Activated naive CD4-positive, alpha-beta T cell (primary cell): ENCODE measurements at regions not wholly inside any gene's neighbourhood (a gene's known extent, or its start where the extent isn't known, plus 50 kb on each side); places are given as distances from the start of the nearest gene placed in this dataset.

Experiments used
- DNase-seq, 4 experiments: peaks; one replicate each; lab custom pipeline; 2025; lab: John Stamatoyannopoulos, UW

GRCh38 chr1:60367532-60367931 lies 294.0 kb upstream of the C1orf87 start:
- DNase-seq: no peak

GRCh38 chr1:60359431-60359830 lies 285.9 kb upstream of the C1orf87 start:
- DNase-seq: no peak

- DNase-seq: no peak
Measured at GRCh38 chr1:60350531-60350930, 277.0 kb upstream of the C1orf87 start.

GRCh38 chr1:60348884-60349283 lies 275.3 kb upstream of the C1orf87 start:
- DNase-seq: no peak

GRCh38 chr1:60345621-60346020 lies 272.1 kb upstream of the C1orf87 start:
- DNase-seq: no peak

- no peak for DNase-seq
Measured at GRCh38 chr1:60345049-60345448, 271.5 kb upstream of the C1orf87 start.

GRCh38 chr1:60343736-60344135 lies 270.2 kb upstream of the C1orf87 start:
- DNase-seq: no peak

- no peak for DNase-seq
Measured at GRCh38 chr1:60342569-60342968, 269.0 kb upstream of the C1orf87 start.

GRCh38 chr1:60341274-60341673 lies 267.7 kb upstream of the C1orf87 start:
- DNase-seq: no peak

GRCh38 chr1:60331647-60332046 lies 258.1 kb upstream of the C1orf87 start:
- DNase-seq: no peak

GRCh38 chr1:60329651-60330050 lies 256.1 kb upstream of the C1orf87 start:
- no peak for DNase-seq

GRCh38 chr1:60311838-60312237 lies 238.3 kb upstream of the C1orf87 start:
- no peak for DNase-seq

GRCh38 chr1:60299581-60299980 lies 226.0 kb upstream of the C1orf87 start:
- DNase-seq: no peak

GRCh38 chr1:60298290-60298689 lies 224.7 kb upstream of the C1orf87 start:
- no peak for DNase-seq

GRCh38 chr1:60296794-60297193 lies 223.2 kb upstream of the C1orf87 start:
- no peak for DNase-seq

GRCh38 chr1:60292140-60292539 lies 218.6 kb upstream of the C1orf87 start:
- no peak for DNase-seq

GRCh38 chr1:60290393-60290792 lies 216.8 kb upstream of the C1orf87 start:
- DNase-seq: no peak

GRCh38 chr1:60287536-60287935 lies 214.0 kb upstream of the C1orf87 start:
- DNase-seq: no peak

- no peak for DNase-seq
Measured at GRCh38 chr1:60283690-60284089, 210.1 kb upstream of the C1orf87 start.

- no peak for DNase-seq
Measured at GRCh38 chr1:60281360-60281932, 207.9 kb upstream of the C1orf87 start.

- DNase-seq: no peak
Measured at GRCh38 chr1:60280819-60281218, 207.2 kb upstream of the C1orf87 start.

GRCh38 chr1:60280256-60280655 lies 206.7 kb upstream of the C1orf87 start:
- DNase-seq: no peak

GRCh38 chr1:60279798-60280197 lies 206.2 kb upstream of the C1orf87 start:
- DNase-seq: no peak

GRCh38 chr1:60277269-60277668 lies 203.7 kb upstream of the C1orf87 start:
- no peak for DNase-seq
